Calu3 (cell line): ENCODE measurements at regions not wholly inside any gene's neighbourhood (a gene's known extent, or its start where the extent isn't known, plus 50 kb on each side); places are given as distances from the start of the nearest gene placed in this dataset.

ENCODE experiments used
- BruUV-seq: library from RNA; stranded (reverse); fragments of 400-500 nt; replicated peaks from 2 replicates; lab custom pipeline; 2021; lab: Mats Ljungman, UMichigan
- CTCF ChIA-PET: fragments of 300-600 bp; sonication (Branson Sonifier 250); formaldehyde crosslinking; loops from one replicate; lab custom pipeline; 2022; ENCODE audit warnings: antibody characterized with exemption; lab: Charles Lee
- DNase-seq: peaks from one replicate; pipeline ENCODE4 v3.0.0; 2022
- H3K27ac Mint-ChIP-seq: one replicate; pipeline ENCODE4 v1.8.0; 2022; ENCODE audit warnings: mixed read lengths; ENCODE audit not compliant: unreplicated experiment
- H3K27me3 Mint-ChIP-seq: one replicate; pipeline ENCODE4 v1.8.0; 2022; ENCODE audit warnings: mixed read lengths; ENCODE audit not compliant: unreplicated experiment
- H3K36me3 Mint-ChIP-seq: one replicate; pipeline ENCODE4 v1.8.0; 2022; ENCODE audit warnings: mild to moderate bottlenecking, moderate library complexity, mixed read lengths; ENCODE audit not compliant: insufficient read depth, unreplicated experiment
- H3K4me1 Mint-ChIP-seq: one replicate; pipeline ENCODE4 v1.8.0; 2022; ENCODE audit warnings: mild to moderate bottlenecking, low read depth, mixed read lengths; ENCODE audit not compliant: unreplicated experiment
- H3K4me3 Mint-ChIP-seq: one replicate; pipeline ENCODE4 v1.8.0; 2022; ENCODE audit warnings: mild to moderate bottlenecking, low read depth, moderate library complexity, mixed read lengths; ENCODE audit not compliant: unreplicated experiment
- H3K9me3 Mint-ChIP-seq: one replicate; pipeline ENCODE4 v1.8.0; 2022; ENCODE audit warnings: low read depth, mixed read lengths; ENCODE audit not compliant: unreplicated experiment
- intact Hi-C: fragments of 100-400 bp; cut with micrococcal nuclease; formaldehyde crosslinking; loops from one replicate; pipeline ENCODE4 v1.10.0; 2022; ENCODE audit not compliant: unreplicated experiment
- TF ChIP-seq, protein P1 (sequence below): fragments of 200-600 bp; IDR thresholded peaks from one replicate; pipeline ENCODE4 v1.8.0; 2022; ENCODE audit warnings: antibody characterized with exemption; ENCODE audit not compliant: unreplicated experiment

DNA sequence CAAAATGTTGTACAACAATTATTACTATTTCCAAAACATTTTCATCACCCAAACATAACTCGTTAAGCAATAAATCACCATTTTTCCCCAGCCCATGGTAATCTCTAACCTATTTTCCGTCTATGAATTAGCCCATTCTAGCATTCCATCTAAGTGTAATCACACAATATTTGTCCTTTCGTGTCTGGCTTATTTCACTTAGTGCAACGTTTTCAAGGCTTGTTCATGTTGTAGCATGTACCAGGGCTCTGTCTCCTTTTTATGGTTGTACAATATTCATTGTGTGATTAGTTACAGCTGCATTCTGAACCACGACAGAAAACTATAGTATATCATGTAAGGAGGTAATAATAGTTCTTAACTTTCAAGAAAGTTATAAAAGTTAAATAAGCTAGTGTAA is 656.0 kb upstream of the HS3ST1 start:
- DNase-seq = no peak
- CTCF ChIA-PET = no interaction called here
- H3K27me3 Mint-ChIP-seq = no peaks in the 10 kb centered on the region
- H3K4me3 Mint-ChIP-seq = no peak overlapping the region
- no peak overlapping the region for H3K27ac Mint-ChIP-seq
- intact Hi-C loops = no loop called here
- TF ChIP-seq, protein P1, sequence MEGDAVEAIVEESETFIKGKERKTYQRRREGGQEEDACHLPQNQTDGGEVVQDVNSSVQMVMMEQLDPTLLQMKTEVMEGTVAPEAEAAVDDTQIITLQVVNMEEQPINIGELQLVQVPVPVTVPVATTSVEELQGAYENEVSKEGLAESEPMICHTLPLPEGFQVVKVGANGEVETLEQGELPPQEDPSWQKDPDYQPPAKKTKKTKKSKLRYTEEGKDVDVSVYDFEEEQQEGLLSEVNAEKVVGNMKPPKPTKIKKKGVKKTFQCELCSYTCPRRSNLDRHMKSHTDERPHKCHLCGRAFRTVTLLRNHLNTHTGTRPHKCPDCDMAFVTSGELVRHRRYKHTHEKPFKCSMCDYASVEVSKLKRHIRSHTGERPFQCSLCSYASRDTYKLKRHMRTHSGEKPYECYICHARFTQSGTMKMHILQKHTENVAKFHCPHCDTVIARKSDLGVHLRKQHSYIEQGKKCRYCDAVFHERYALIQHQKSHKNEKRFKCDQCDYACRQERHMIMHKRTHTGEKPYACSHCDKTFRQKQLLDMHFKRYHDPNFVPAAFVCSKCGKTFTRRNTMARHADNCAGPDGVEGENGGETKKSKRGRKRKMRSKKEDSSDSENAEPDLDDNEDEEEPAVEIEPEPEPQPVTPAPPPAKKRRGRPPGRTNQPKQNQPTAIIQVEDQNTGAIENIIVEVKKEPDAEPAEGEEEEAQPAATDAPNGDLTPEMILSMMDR = no peak
- BruUV-seq = no TSS peak
- no peaks in the 10 kb centered on the region for H3K9me3 Mint-ChIP-seq
- H3K4me1 Mint-ChIP-seq = no peaks in the 10 kb centered on the region
- H3K36me3 Mint-ChIP-seq = no peaks in the 10 kb centered on the region

GRCh38 chr4:12071316-12071715 is 642.6 kb upstream of the HS3ST1 start:
- Mint-ChIP-seq H3K4me3 (no peak overlapping the region), H3K9me3 (no peaks in the 10 kb centered on the region), H3K36me3 (no peaks in the 10 kb centered on the region), H3K27me3 (no peaks in the 10 kb centered on the region), H3K4me1 (no peaks in the 10 kb centered on the region), H3K27ac (no peak overlapping the region)
- CTCF ChIA-PET = no interaction called here
- TF ChIP-seq, protein P1 = no peak
- intact Hi-C loops = no loop called here
- BruUV-seq = no TSS peak
- no peak for DNase-seq

- H3K27ac Mint-ChIP-seq = no peak overlapping the region
- DNase-seq = no peak
- H3K27me3 Mint-ChIP-seq = no peaks in the 10 kb centered on the region
- BruUV-seq = no TSS peak
- H3K9me3 Mint-ChIP-seq = no peaks in the 10 kb centered on the region
- intact Hi-C loops = no loop called here
- TF ChIP-seq, protein P1 = no peak
- H3K4me3 Mint-ChIP-seq = no peak overlapping the region
- no peaks in the 10 kb centered on the region for H3K4me1 Mint-ChIP-seq
- CTCF ChIA-PET = no interaction called here
- no peaks in the 10 kb centered on the region for H3K36me3 Mint-ChIP-seq
Observed at GRCh38 chr4:12053966-12054365, 625.3 kb upstream of the HS3ST1 start.

GRCh38 chr4:12053556-12053955 is 624.9 kb upstream of the HS3ST1 start:
- Mint-ChIP-seq H3K36me3 (no peaks in the 10 kb centered on the region), H3K27me3 (no peaks in the 10 kb centered on the region), H3K4me1 (no peaks in the 10 kb centered on the region), H3K4me3 (no peak overlapping the region), H3K27ac (no peak overlapping the region), H3K9me3 (no peaks in the 10 kb centered on the region)
- TF ChIP-seq, protein P1 = no peak
- CTCF ChIA-PET = no interaction called here
- no peak for DNase-seq
- intact Hi-C loops = no loop called here
- BruUV-seq = no TSS peak
